ENCODE measurements at regions not wholly inside any gene's neighbourhood (a gene's known extent, or its start where the extent isn't known, plus 50 kb on each side); places are given as distances from the start of the nearest gene placed in this dataset.

DNA sequence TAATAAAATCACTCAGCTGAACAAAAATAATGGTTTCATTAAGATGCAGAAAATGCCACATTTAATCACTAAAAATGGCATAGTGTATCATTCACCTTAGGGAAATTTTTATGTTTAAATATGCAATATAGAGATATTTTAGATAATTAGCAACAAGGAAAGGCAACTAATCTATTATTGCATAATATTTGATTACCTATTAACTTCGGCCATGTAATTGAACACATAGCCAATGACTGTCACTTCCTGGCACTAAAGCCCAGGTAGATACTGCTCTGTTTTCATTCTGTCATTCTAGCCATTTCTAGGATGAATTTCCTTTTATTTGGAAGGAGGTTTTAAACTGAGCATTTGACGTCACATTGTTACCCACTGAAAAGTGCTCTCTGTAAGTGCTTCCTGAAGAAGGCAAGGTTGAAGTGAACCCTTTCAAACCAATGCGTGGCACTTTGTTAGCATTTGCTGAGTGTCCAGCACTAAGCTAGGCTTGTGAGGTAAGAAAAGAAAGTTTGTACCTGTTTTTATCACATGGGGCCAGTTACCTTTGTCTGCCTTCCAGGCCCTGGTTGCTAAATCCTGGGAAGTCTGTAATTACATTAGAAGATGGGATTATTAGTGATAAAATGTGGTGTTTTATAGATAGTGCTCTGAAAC is 67.8 kb upstream of the LSM6 start:
- TF ChIP-seq, protein P1, sequence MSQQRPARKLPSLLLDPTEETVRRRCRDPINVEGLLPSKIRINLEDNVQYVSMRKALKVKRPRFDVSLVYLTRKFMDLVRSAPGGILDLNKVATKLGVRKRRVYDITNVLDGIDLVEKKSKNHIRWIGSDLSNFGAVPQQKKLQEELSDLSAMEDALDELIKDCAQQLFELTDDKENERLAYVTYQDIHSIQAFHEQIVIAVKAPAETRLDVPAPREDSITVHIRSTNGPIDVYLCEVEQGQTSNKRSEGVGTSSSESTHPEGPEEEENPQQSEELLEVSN (IDR thresholded peaks at IDR 0.05): no peak
- TF ChIP-seq HDAC6 (IDR thresholded peaks at IDR 0.05; ENCODE audit: low read depth, low read length) (no peak), CEBPB (IDR thresholded peaks at IDR 0.05; ENCODE audit: low read depth, low read length) (no peak), RAD21 (IDR thresholded peaks at IDR 0.05 in 1 of 2, conservative IDR thresholded peaks at IDR 0.05 in 1 of 2; ENCODE audit: low read depth in 2 of 2, low read length in 2 of 2) (no peak), HDAC2 (IDR thresholded peaks at IDR 0.05; ENCODE audit: borderline replicate concordance in 1 of 2, low read depth in 2 of 2, low read length in 2 of 2) (no peak), NRF1 (IDR thresholded peaks at IDR 0.05; ENCODE audit: low read depth, low read length) (no peak), POLR2AphosphoS5 (IDR thresholded peaks at IDR 0.05; ENCODE audit: low read depth, low read length) (no peak), EZH2 (IDR thresholded peaks at IDR 0.05; ENCODE audit: low read depth, low read length, severe bottlenecking) (no peak)
- TF ChIP-seq, protein P2, sequence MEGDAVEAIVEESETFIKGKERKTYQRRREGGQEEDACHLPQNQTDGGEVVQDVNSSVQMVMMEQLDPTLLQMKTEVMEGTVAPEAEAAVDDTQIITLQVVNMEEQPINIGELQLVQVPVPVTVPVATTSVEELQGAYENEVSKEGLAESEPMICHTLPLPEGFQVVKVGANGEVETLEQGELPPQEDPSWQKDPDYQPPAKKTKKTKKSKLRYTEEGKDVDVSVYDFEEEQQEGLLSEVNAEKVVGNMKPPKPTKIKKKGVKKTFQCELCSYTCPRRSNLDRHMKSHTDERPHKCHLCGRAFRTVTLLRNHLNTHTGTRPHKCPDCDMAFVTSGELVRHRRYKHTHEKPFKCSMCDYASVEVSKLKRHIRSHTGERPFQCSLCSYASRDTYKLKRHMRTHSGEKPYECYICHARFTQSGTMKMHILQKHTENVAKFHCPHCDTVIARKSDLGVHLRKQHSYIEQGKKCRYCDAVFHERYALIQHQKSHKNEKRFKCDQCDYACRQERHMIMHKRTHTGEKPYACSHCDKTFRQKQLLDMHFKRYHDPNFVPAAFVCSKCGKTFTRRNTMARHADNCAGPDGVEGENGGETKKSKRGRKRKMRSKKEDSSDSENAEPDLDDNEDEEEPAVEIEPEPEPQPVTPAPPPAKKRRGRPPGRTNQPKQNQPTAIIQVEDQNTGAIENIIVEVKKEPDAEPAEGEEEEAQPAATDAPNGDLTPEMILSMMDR (IDR thresholded peaks at IDR 0.05; ENCODE audit: control extremely low read depth in 1 of 3, insufficient read depth in 1 of 3, low read depth in 1 of 3, low read length in 3 of 3): no peak

Measured in H1 (cell line).